Esophagus squamous epithelium (tissue), 5 donors: ENCODE measurements at regions not wholly inside any gene's neighbourhood (a gene's known extent, or its start where the extent isn't known, plus 50 kb on each side); places are given as distances from the start of the nearest gene placed in this dataset.

ENCODE experiments used
- DNase-seq: peaks from one replicate; lab custom pipeline; 2025; lab: John Stamatoyannopoulos, UW
- H3K27ac ChIP-seq, 4 donors: fragments of 200-600 bp; sonication (generic); one replicate each; pipeline ENCODE4 v1.5.1; 2016 to 2019; ENCODE audit warnings: mild to moderate bottlenecking in 1 of 4
- H3K27me3 ChIP-seq, 4 donors: fragments of 200-600 bp; sonication (generic); 1 replicate in 3 of 4; 2 replicates in 1 of 4; pipeline versions ENCODE4 v1.5.1 to v1.6.0; 2017 to 2021; ENCODE audit warnings: antibody characterized with exemption in 1 of 4
- H3K36me3 ChIP-seq, 3 donors: fragments of 200-600 bp; sonication (generic); one replicate each; pipeline ENCODE4 v1.5.1; 2016 to 2019
- H3K4me1 ChIP-seq, 3 donors: fragments of 200-600 bp; sonication (generic); one replicate each; pipeline ENCODE4 v1.5.1; 2017 to 2019
- H3K4me3 ChIP-seq, 4 donors: fragments of 200-600 bp; sonication (generic); 1 replicate in 3 of 4; 2 replicates in 1 of 4; pipeline ENCODE4 v1.5.1; 2016 to 2019; ENCODE audit warnings: mild to moderate bottlenecking in 2 of 4, moderate library complexity in 1 of 4
- H3K9me3 ChIP-seq, 3 donors: fragments of 200-600 bp; sonication (generic); one replicate each; pipeline ENCODE4 v1.5.1; 2016 to 2019
- CTCF ChIP-seq, 6 experiments: fragments of 450-650 bp in 4 of 6; fragments of 200-600 bp in 2 of 6; sonication (generic) in 2 of 6; IDR thresholded peaks; one replicate each; pipeline ENCODE4 v1.5.1; 2016 to 2019; ENCODE audit warnings: antibody characterized with exemption in 6 of 6, mild to moderate bottlenecking in 4 of 6, moderate library complexity in 4 of 6
- POLR2A ChIP-seq, 4 donors: fragments of 450-650 bp; IDR thresholded peaks; one replicate each; pipeline ENCODE4 v1.6.1; 2017; ENCODE audit warnings: antibody characterized with exemption in 4 of 4, mild to moderate bottlenecking in 4 of 4, moderate library complexity in 3 of 4
- WGBS, 2 donors: methylation state at CpG; one replicate each; pipeline ENCODE4 v1.1.5; 2018; 5-methylcytosine and 5-hydroxymethylcytosine counted together
- intact Hi-C: fragments of 100-400 bp; cut with DNase I; formaldehyde crosslinking; loops from one replicate; pipeline ENCODE4 v1.15.0; 2022
- donor health status: DM: yes; HTN: yes; CAD: no.

- intact Hi-C loops: no loop called here
- 80 to 83% methylated on average over 5 to 7 of the region's 33 CpGs for WGBS, 2 donors
- Histone ChIP-seq H3K36me3 (no peaks in the 10 kb centered on the region), H3K9me3 (no peaks in the 10 kb centered on the region), H3K4me3 (no peak overlapping the region), H3K27ac (no peak overlapping the region), H3K4me1 (no peaks in the 10 kb centered on the region), H3K27me3 (peaks cover 0 to 73% (median 0%) of the 10 kb centered on the region in 4 donors)
- TF ChIP-seq POLR2A (IDR thresholded peaks at IDR 0.05) (no peak), CTCF (IDR thresholded peaks at IDR 0.05) (no peak)
- no peak for DNase-seq
These were observed 113.2 kb downstream of the MICALL2 start for GRCh38 chr7:1345796-1346755.

- Histone ChIP-seq H3K4me1 (no peaks in the 10 kb centered on the region), H3K27ac (no peak overlapping the region), H3K4me3 (no peak overlapping the region), H3K36me3 (no peaks in the 10 kb centered on the region), H3K27me3 (peaks cover 0 to 73% (median 0%) of the 10 kb centered on the region in 4 donors), H3K9me3 (no peaks in the 10 kb centered on the region)
- DNase-seq: no peak
- intact Hi-C loops: no loop called here
- no peak for TF ChIP-seq POLR2A (IDR thresholded peaks at IDR 0.05)
- no peak for TF ChIP-seq CTCF (IDR thresholded peaks at IDR 0.05)
- 69 to 79% methylated on average over 11 to 12 of the region's 12 CpGs for WGBS, 2 donors
These were observed 112.4 kb downstream of the MICALL2 start for GRCh38 chr7:1346851-1347250.

- no peak for DNase-seq
These were observed 111.0 kb downstream of the MICALL2 start for GRCh38 chr7:1348096-1348822.

GRCh38 chr7:1348823-1349335 is 110.4 kb downstream of the MICALL2 start:
- Histone ChIP-seq H3K4me1 (no peaks in the 10 kb centered on the region), H3K27me3 (peaks cover 0 to 87% (median 0%) of the 10 kb centered on the region in 4 donors), H3K36me3 (no peaks in the 10 kb centered on the region), H3K4me3 (no peak overlapping the region), H3K27ac (no peak overlapping the region), H3K9me3 (no peaks in the 10 kb centered on the region)
- 73 to 80% methylated on average over 4 to 6 of the region's 18 CpGs for WGBS, 2 donors
- no peak for DNase-seq
- intact Hi-C loops: no loop called here
- TF ChIP-seq CTCF (IDR thresholded peaks at IDR 0.05) (no peak), POLR2A (IDR thresholded peaks at IDR 0.05) (no peak)

More at GRCh38 chr7:1348096-1348822, 111.0 kb downstream of the MICALL2 start:
- no peaks in the 10 kb centered on the region for H3K36me3 ChIP-seq
- no peaks in the 10 kb centered on the region for H3K4me1 ChIP-seq
- intact Hi-C loops: no loop called here
- H3K9me3 ChIP-seq: no peaks in the 10 kb centered on the region
- peaks cover 0 to 82% (median 0%) of the 10 kb centered on the region in 4 donors for H3K27me3 ChIP-seq
- H3K4me3 ChIP-seq: no peak overlapping the region
- H3K27ac ChIP-seq: no peak overlapping the region
- TF ChIP-seq POLR2A (IDR thresholded peaks at IDR 0.05): no peak
- TF ChIP-seq CTCF (IDR thresholded peaks at IDR 0.05): no peak
- 52 to 60% methylated on average over 13 to 20 of the region's 28 CpGs for WGBS, 2 donors
